NCI-H128 (cell line): ENCODE measurements at regions not wholly inside any gene's neighbourhood (a gene's known extent, or its start where the extent isn't known, plus 50 kb on each side); places are given as distances from the start of the nearest gene placed in this dataset.

Experiments used
- DNase-seq: peaks from one replicate; lab custom pipeline; 2025; ENCODE audit not compliant: unreplicated experiment; lab: John Stamatoyannopoulos, UW

DNA sequence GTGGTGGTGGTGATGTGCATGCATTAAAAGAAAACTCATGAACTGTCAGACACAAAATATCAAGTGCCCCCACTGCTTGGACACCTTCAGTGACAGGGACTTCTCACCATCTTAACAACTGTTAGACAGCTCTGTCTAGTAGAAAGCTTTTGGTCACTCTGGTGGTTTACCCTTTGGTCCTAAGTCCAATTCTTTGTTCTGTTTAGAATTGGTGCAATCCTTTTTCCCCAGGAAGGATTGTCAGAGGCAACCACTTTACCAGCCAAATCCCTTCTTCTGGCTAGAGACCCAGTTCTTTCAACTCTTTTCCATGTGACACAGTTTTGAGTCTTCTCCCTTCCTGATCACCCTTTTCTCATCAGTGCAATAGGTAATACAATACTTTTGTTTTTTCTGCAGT is 140.2 kb downstream of the SEC61B start:
- DNase-seq = no peak

DNA sequence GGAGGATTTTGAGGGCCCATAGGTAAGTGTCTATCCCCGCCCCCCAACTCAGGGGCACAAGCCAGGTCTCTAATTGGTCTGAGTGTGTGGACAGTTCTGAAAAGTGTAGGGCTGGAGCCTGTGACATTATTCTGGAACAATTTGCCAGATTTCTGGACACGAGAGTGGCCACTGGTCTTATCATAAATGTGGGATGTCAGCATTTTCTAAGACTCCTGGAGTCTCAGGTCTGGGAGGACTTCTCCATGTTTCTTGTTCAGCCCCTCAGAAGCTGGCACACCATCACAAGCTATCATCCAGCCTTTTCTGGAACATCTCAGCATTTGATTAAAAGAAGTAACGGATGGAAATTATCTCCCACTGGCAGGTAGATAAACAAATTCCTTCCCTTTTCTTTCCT is 141.4 kb downstream of the SEC61B start:
- DNase-seq = no peak

- no peak for DNase-seq
These were observed 143.3 kb downstream of the SEC61B start for GRCh38 chr9:99365233-99365980.

- DNase-seq = no peak
These were observed 144.1 kb downstream of the SEC61B start for GRCh38 chr9:99366183-99366582.

GRCh38 chr9:99366621-99367020 is 144.5 kb downstream of the SEC61B start:
- no peak for DNase-seq

DNA sequence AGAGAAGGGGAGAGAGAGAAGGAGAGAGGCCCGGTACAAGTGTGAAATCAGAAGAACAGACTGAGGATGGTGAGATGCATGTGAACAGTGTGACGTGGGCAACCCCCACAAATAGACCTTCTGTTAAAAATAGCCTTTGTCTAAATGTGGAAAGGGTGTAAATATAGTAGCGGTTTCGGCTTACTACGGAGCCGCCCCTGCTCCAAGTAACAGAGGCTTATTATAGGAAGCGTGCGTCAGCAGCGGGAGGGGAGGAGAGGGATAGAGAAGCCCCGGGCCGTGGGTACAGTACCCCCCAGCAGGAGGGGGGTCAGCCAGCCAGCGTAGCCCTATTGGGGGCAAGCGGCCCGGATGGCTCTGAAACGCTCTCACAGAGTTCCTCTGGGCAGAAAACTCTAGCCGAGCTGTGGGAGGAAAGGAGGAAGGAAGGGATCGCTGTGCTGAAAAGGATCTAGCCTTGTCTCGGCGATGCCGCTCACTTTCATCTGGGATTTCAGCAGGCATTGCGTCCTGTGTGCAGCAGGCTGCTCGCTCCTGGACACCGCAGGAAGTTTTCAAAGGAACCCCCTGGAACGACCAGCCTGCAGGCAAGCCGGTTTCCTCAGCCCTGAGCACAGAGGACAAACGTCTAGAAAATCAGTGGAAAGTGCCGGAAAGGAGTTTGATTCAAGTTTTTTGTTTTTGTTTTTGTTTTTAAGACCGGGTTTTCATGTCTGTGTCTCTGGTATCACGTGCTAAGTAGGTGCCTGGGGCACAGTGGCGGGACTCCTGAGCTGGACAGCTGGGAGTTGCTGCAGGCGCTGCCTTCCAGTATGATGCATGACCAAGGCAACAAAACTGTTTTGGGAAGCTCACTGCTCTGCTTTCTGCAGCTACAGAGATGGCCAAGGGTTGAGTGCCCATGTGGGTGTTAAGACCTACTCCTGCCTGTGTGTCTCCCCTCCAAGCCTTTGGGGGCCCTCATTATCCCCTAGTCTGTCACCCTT is 146.6 kb downstream of the SEC61B start:
- DNase-seq = no peak

DNA sequence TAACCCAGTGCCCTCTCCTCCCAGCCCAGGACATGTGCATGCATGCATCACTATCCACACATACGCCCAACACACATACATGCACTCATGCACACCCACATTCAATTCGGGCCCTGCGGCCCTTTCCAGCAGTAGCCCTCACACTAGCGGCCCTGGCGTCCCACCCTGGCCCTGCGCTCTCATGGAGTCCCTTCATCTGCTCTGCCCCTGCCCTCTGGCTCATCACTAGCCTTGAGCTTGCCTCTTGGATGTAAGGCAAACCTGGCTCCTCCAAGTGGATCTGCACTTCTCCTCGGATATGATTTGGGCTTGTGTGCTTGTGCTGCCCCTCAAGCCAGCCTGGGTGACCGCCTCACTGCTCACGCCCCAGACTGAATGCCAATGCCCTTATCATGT is 147.2 kb downstream of the SEC61B start:
- no peak for DNase-seq

- DNase-seq = no peak
These were observed 148.3 kb downstream of the SEC61B start for GRCh38 chr9:99370376-99370775.

DNA sequence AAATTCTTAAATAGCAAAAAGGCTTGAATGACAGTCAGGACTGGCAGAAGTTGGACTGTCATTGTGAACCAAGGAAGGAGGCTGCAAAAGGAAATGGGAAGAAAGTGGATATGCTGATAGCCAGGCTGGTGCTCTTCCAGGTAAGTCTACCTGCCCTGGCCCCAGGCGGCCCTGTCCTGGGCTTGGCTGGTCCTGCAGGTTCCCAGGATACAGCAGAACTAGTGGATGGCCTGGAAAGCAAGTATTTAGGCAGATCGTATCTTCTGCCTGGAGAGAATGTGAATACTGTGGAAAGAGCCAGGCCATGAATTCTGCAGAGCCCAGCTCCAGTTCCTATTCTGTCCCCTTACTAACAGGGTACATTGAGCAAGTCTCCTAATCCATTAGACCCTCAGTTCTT is 149.3 kb downstream of the SEC61B start:
- DNase-seq = no peak

GRCh38 chr9:99373912-99374311 is 151.8 kb downstream of the SEC61B start:
- DNase-seq = no peak

- DNase-seq = no peak
These were observed 152.7 kb downstream of the SEC61B start for GRCh38 chr9:99374793-99375192.

DNA sequence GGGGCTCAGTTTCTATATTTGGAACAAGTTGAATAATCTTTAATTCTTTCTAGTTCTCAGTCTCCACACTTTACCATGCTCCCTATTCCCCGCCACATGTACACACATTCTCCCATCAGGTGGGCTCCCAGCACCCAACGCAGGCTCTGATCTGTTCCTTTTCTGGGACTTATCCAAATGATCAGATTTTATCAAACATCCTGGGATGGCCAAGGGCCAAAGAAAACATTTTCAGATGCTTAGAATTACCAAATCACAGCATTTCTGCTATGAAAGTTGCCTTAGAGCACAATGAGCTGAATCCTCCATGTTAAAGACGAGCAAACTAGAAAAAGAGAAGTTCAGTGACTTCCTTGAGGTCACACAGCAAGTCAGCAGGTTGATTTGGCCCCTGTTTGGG is 153.4 kb downstream of the SEC61B start:
- DNase-seq = no peak

DNA sequence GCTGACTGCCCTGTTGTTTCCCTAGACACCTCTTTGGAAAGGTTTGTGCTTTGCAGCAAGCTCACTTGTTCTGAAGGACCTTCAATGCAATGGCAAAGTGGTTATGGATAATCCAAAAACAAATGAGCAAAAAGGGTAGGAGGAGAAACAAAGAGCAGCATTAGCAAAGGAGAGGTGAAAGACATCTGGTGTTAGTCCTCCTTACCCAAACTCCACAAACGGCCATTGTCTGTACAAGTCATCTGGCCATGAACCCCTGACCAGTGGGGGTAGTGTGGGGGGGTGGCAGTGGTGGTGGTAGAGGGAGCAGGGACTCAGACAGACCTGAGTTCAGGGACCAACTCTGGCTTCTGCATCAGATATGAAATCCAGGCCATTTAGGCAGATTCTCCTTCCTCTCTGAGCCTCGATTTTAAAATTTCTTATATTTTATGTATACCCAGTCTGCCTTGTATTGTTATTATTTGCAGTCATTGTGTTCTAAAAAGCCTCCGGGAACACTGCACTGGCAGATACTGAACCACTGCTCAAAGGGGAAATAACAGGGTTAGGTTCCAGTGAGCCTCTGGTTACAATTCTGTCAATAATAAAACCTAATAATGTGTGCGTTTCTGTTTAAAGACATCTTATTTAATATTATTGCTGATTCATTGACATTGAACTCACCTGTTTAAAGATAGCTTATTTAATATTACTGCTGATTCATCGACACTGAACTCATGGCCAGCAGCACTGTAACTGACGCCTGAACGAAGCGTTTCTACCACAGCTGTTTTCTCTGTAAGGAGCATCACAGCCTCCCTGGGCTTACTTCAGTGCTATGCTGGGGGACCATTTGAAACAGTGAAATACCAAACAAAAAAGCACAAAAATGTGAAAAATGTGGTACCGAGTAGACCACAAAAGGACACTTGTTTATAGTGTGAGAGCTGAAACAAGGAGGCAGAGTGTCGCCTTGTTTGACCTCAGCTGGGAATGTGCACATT is 156.0 kb downstream of the SEC61B start:
- DNase-seq = no peak

DNA sequence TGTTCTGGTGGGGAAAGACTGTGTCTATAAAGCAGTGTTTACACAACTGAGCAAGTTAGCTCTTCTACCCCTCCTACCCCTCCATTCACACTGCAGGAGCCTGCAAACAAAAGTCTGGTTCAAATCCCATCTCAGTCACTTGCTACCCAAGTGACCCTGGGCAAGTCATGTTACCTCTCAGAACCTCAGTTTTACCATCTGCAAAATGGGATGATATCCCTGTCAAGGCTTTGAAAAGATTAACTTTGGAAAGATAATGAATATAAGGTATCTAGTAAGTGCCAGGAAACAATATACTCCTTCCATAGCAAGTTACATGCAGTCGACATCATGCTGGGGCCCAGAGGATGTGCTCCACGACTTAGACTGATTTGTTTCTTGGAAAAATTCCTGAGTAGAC is 161.5 kb downstream of the SEC61B start:
- no peak for DNase-seq

- DNase-seq = no peak
These were observed 163.1 kb downstream of the SEC61B start for GRCh38 chr9:99385215-99385614.

DNA sequence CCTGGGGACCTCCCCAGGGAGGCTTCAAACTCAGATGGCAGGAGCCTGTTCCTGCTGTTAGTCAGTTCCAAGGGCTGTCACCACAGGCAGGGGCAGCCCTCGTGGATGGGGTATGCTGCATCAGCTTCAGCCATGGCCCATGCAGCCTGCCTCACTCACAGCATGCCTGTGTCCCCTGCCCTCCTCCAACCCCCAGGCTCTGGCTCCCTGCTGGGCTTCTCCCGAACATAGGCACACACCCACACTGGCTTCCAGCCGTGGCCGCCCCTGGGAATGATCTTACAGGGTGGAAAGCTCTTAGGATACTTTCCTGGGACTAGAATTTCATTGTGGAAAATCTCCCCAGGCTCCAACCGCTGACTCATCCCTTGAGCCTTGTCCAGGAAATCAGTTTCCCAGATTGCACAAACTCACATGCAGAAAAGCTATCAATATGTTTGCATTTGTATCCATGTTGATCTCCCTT is 163.8 kb downstream of the SEC61B start:
- DNase-seq = no peak

- no peak for DNase-seq
These were observed 165.3 kb downstream of the SEC61B start for GRCh38 chr9:99387431-99387830.

- DNase-seq = no peak
These were observed 167.3 kb downstream of the SEC61B start for GRCh38 chr9:99389087-99390033.

DNA sequence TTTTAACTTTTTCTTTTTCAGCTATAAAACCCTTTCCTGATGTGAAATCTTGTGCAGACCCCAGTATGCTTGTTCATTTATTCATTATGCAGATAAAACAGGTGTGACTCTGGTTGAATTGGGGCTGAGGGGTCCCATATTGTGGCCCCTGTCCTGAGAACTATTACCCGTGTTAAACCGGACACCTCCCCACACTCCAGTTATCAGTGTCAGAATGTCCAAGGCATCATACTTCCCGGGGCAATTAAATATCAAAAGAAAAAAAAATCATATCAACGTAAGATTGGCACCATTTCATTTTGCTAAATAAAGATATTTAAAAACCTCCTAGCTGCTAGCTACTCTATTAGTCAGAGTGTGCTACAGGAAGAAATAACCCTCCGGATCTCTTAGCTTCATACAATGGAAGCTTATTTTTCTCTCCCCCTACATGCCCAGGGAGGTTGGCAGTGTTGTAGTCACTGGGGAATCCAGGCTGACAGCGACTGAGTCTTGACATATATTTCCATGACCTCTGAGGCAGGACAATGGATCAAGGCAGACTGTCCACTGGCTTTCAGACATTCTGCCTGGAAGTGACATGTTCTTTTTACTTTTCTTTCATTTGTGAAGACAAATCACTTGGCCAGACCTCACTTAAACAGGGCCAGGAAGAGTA is 170.0 kb downstream of the SEC61B start:
- no peak for DNase-seq
